ENCODE measurements at regions not wholly inside any gene's neighbourhood (a gene's known extent, or its start where the extent isn't known, plus 50 kb on each side); places are given as distances from the start of the nearest gene placed in this dataset.
A peak's percentile ranks its signal among the peaks of the same experiment; 100 is the strongest.
"Not testable (repeated sequence)": the region's sequence is repeated elsewhere in the genome, so short reads cannot be mapped to it uniquely, and the experiment has no call there.

GRCh38 chr12:127143020-127143419, 1124.0 kb upstream of the TMEM132C start:
- DNase-seq (ENCODE audit: low spot score), result no peak

DNA sequence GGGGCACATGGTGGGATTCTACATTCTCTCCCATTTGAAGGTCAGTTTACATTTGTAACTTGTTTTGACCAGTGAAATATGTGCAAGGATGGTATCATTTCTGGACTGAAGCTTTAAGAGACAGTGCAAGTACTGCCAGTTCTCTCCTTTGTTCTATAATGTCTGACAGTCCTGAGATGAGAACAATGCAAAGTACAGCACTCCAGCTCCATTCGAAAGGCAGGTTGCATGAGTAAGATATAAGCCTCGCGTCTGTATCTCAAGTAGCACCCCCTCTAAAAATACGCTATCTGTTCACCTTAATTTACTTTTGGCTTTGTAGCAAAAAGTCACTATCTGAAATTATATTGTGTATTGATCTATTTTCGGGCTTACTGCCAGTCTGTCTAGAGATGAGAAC, 1122.2 kb upstream of the TMEM132C start:
- DNase-seq (ENCODE audit: low spot score), result no peak

GRCh38 chr12:127145241-127145928, 1121.6 kb upstream of the TMEM132C start:
- no peak for DNase-seq (ENCODE audit: low spot score)

DNA sequence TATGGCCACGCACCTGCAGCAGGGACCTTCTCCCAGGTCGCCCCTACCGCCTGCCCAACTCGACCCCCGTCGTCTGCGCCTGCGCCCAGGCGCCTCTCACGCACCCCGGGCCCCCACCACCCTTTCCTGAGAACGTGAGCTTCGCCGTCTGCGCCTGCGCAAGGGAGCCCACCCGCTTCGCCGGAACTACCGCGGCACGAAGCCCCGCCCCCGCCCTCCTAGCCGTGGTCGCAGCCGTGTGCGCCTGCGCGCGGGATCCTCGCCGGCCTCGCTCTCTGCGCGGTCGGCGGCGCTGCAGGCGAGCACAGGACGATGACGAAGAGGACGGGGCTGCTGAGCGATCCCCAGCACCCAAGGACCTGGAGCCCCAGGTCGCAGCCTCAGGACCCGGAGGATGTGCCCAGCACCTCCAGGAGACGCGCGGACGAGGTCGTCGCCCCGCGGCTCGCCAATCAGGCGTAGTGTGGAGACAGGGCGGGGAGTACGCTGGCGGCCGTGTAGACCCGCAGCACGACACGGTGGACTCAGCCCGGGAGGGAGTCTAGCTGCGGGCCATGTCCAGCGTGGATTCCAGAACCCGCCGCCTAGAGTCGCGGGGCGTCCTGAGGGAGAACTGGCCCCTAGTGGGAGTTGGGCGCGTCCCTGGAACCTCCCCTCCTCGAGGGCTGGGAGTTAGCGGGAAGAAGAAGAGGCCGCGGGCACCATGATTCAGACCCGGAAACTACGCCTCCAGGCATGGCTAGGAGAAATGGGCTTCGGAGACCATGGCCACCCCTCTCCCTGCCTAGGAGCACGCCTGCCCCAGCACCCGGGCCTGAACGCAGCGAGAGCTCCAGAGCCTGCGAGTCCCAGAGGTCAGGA, 1120.8 kb upstream of the TMEM132C start:
- peak; percentile 57 for DNase-seq (ENCODE audit: low spot score)

DNA sequence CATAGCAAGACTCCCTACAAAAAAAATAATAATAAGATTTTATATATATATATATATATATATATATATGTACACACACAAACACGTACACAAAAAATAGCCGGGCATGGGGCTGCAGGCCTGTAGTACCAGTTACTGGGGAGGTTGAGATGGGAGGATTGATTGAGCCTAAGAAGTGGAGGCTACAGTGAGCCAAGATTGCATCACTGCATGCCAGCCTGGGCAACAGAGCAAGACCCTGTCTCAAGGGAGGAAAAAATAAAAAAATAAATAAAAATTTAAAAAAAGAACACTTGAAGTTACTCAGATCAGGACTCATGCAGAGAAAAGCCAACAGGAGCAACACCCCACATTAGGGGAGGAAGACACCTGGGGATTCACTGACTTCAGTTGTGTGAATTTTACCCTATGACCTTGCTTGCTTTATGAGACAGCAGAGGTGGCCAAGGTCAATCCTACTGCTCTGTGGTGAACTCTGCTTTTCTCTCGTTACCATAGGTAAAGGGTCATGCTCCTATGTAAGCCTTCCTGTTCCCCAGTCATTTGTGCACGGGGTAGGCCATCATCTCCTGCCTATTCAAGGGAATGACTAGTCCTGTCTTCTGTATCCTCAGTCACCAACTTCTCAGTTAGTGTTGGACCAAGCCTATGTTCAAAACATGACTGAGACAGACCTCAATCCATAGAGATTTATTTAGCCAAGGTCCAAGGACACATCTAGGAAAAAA, 1119.8 kb upstream of the TMEM132C start:
- DNase-seq (ENCODE audit: low spot score), result no peak

- no peak for DNase-seq (ENCODE audit: low spot score)
Observed at GRCh38 chr12:127147724-127148123, 1119.2 kb upstream of the TMEM132C start.

- no peak for DNase-seq (ENCODE audit: low spot score)
Observed at GRCh38 chr12:127148318-127148717, 1118.7 kb upstream of the TMEM132C start.

DNA sequence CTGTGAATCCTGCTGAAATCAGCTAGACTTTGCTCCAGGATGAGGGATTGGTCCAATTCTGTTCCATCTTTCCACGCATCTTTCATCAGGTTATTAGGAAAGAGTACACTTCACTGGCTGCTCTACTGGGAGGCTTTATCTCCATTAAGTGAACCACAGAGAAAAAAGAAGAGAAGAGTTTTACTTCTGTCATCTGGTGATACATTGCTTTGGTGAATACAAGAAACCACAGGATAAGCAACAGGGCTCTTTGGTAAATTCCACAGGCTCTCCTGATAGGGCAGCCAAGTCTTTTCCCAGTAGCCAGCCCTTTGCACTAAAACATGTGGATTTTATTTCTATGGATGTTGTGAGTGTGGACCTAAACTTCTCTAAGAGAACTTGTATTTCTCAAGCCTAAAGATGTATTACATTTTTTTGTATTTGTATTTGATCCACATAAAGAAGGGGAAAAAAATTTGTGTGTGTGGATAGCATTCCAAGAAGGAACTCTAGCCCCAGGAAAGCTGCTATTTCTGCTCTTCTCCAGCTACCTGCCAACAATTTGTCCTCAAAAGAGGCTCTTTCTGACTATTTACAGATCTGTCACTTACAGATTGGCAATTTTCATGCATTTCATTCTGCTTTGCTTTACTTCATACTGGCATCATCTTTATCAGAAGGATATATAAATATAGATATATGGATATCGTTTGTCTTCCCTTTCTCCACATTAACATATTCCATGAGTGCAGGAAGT, 1117.6 kb upstream of the TMEM132C start:
- DNase-seq (ENCODE audit: low spot score), result no peak

- DNase-seq (ENCODE audit: low spot score), result no peak
Observed at GRCh38 chr12:127150028-127150427, 1116.9 kb upstream of the TMEM132C start.

DNA sequence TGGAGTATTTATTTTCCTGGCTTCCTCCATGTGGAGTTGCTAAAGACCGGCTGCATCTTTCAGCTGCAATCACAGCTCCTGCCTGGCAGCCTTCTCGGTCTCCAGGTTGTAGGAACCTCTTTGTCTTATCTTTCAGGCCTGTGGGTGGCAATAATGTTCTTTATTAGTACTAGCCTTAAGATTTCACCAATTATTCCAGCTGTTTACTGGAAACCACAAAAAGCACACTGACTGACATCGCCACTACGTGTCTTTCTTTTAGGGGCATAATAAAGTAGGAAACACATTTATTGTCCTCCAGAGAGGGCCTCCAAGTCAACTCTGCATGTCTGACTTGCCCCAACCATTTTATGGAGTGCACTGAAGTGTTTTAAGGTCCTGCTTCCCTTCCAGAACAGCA, 1116.5 kb upstream of the TMEM132C start:
- DNase-seq (ENCODE audit: low spot score), result no peak

DNA sequence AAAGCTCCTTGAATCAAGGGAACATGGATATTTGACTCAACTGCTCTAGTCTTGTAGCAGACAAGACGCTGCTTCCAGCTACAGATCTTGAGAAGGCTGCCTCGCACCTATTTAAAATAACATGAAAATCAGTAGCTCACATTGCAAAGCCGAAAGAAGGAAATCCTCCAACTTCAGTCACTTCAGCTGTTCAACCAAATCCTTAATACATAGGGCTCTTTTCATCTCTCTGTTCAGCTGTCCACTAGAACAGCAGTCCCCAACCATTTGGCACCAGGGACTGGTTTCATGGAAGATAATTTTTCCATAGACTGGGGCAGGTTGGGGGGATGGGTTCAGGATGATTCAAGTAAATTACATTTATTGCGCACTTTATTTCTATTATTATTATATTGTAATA, 1116.0 kb upstream of the TMEM132C start:
- no peak for DNase-seq (ENCODE audit: low spot score)

DNA sequence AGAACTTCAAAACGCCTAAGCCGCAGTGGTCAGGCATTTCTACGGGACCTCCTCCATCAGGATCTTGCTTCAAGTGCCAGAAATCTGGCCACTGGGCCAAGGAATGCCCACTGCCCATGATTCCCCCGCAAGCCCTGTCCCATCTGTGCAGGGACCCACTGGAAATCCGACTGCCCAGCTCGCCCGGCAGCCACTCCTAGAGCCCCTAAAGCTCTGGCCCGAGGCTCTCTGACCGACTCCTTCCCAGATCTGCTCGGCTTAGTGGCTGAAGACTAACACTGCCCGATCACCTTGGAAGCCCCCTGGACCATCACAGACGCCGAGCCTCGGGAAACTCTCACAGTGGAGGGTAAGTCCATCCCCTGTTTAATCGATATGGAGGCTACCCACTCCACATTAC, 1113.0 kb upstream of the TMEM132C start:
- DNase-seq (ENCODE audit: low spot score), result no peak

DNA sequence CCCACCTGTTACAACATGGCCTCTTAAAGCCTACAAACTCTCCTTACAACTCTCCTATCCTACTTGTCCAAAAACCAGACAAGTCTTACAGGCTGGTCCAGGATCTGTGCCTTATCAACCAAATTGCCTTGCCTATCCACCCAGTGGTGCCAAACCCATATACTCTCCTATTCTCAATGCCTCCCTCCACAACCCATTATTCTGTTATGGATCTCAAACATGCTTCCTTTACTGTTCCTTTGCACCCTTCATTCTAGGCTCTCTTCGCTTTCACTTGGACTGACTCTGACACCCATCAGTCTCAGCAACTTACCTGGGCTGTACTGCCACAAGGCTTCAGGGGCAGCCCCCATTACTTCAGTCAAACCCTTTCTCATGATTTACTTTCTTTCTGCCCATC, 1112.1 kb upstream of the TMEM132C start:
- not testable (repeated sequence) for DNase-seq (ENCODE audit: low spot score)

GRCh38 chr12:127155935-127156619, 1110.9 kb upstream of the TMEM132C start:
- not testable (repeated sequence) for DNase-seq (ENCODE audit: low spot score)

- DNase-seq (ENCODE audit: low spot score), result not testable (repeated sequence)
Observed at GRCh38 chr12:127157501-127158366, 1109.2 kb upstream of the TMEM132C start.

- DNase-seq (ENCODE audit: low spot score), result no peak
Observed at GRCh38 chr12:127158385-127159061, 1108.4 kb upstream of the TMEM132C start.

- DNase-seq (ENCODE audit: low spot score), result no peak
Observed at GRCh38 chr12:127161466-127161865, 1105.5 kb upstream of the TMEM132C start.

DNA sequence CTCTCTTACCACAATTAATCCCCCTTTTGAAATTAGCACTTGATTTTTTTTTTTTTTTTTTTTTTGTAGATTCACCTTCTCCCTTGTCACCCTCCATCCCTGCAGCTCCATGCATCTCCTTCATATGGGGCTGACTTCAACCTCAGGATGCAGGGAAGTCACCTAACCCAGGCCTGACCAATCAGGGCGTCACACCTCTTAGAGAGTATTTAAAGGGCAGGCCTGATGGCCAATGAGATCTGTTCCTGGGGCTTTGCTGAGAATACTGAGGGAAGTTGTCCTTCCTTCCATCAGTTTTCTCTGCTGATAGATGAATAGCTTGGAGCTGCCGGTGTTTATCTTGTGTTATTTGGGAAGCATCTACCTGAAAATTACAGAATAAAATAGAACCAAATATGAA, 1104.7 kb upstream of the TMEM132C start:
- no peak for DNase-seq (ENCODE audit: low spot score)

GRCh38 chr12:127162902-127163301, 1104.1 kb upstream of the TMEM132C start:
- DNase-seq (ENCODE audit: low spot score), result peak; percentile 37
